ENCODE measurements at regions not wholly inside any gene's neighbourhood (a gene's known extent, or its start where the extent isn't known, plus 50 kb on each side); places are given as distances from the start of the nearest gene placed in this dataset.

DNA sequence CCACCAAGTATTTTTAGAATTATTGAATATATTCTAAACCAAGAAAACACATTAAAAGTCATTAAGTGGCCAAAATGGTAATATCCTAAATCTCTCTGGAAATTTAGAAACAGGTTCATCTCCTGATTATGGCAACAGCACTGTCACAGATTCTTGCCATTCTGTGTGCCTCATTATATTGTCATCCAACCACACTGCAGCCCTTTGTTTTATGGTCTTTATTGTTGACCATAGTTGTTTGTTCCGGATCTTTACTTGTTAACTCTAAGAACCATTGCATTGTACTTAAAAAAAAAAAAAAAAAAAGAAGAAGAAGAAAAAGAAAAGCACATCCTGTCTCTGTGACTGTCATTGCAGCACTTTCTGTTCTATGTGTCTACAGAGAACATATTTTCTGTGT lies 822.1 kb upstream of the ADGRL3 start:
- TF ChIP-seq, protein P1, sequence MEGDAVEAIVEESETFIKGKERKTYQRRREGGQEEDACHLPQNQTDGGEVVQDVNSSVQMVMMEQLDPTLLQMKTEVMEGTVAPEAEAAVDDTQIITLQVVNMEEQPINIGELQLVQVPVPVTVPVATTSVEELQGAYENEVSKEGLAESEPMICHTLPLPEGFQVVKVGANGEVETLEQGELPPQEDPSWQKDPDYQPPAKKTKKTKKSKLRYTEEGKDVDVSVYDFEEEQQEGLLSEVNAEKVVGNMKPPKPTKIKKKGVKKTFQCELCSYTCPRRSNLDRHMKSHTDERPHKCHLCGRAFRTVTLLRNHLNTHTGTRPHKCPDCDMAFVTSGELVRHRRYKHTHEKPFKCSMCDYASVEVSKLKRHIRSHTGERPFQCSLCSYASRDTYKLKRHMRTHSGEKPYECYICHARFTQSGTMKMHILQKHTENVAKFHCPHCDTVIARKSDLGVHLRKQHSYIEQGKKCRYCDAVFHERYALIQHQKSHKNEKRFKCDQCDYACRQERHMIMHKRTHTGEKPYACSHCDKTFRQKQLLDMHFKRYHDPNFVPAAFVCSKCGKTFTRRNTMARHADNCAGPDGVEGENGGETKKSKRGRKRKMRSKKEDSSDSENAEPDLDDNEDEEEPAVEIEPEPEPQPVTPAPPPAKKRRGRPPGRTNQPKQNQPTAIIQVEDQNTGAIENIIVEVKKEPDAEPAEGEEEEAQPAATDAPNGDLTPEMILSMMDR (conservative IDR thresholded peaks at IDR 0.05; ENCODE audit: low read depth, low read length), result no peak
- no peak for TF ChIP-seq EZH2 (IDR thresholded peaks at IDR 0.05; ENCODE audit: borderline replicate concordance, low read depth, low read length, poor library complexity, severe bottlenecking)
